Breast epithelium (tissue), 3 donors: ENCODE measurements at regions not wholly inside any gene's neighbourhood (a gene's known extent, or its start where the extent isn't known, plus 50 kb on each side); places are given as distances from the start of the nearest gene placed in this dataset.

Experiments used
- CTCF ChIP-seq, 3 donors: fragments of 450-650 bp; IDR thresholded peaks; one replicate each; pipeline ENCODE4 v1.5.1; 2016 to 2017; ENCODE audit warnings: antibody characterized with exemption in 3 of 3, mild to moderate bottlenecking in 3 of 3, moderate library complexity in 3 of 3
- POLR2A ChIP-seq: fragments of 450-650 bp; IDR thresholded peaks from one replicate; pipeline ENCODE4 v1.6.1; 2016; ENCODE audit warnings: antibody characterized with exemption, mild to moderate bottlenecking, moderate library complexity
- POLR2AphosphoS5 ChIP-seq, 3 donors: sonication (generic); formaldehyde crosslinking; IDR thresholded peaks; one replicate each; pipeline ENCODE4 v1.6.1; 2017; ENCODE audit warnings: antibody characterized with exemption in 3 of 3

- TF ChIP-seq CTCF (IDR thresholded peaks at IDR 0.05), result no peak
- no peak for TF ChIP-seq POLR2A
- TF ChIP-seq POLR2AphosphoS5 (IDR thresholded peaks at IDR 0.05), result no peak
These were observed 57.6 kb upstream of the JUN start for GRCh38 chr1:58841455-58841854.
